Spleen (tissue), 11 donors: ENCODE measurements at regions not wholly inside any gene's neighbourhood (a gene's known extent, or its start where the extent isn't known, plus 50 kb on each side); places are given as distances from the start of the nearest gene placed in this dataset.

Experiments used
- DNase-seq: peaks from one replicate; pipeline ENCODE4 v3.0.0-alpha.2; 2020
- H3K27ac ChIP-seq, 8 donors: fragments of 200-600 bp; sonication (generic) in 7 of 8; 1 replicate in 4 of 8; 2 replicates in 4 of 8; pipeline versions ENCODE4 v1.5.0 to v1.8.0; 2016 to 2021; ENCODE audit warnings: inconsistent platforms in 4 of 8, mild to moderate bottlenecking in 4 of 8, moderate library complexity in 1 of 8
- H3K27me3 ChIP-seq, 7 donors: fragments of 200-600 bp; sonication (generic) in 6 of 7; replicated peaks in 1 of 7; 1 replicate in 4 of 7; 2 replicates in 3 of 7; pipeline versions ENCODE4 v1.5.0 to v1.8.0; 2016 to 2021; ENCODE audit warnings: inconsistent platforms in 3 of 7, mild to moderate bottlenecking in 1 of 7
- H3K36me3 ChIP-seq, 6 donors: fragments of 200-600 bp; sonication (generic) in 5 of 6; 1 replicate in 4 of 6; 2 replicates in 2 of 6; pipeline versions ENCODE4 v1.5.0 to v1.8.0; 2016 to 2021; ENCODE audit warnings: inconsistent platforms in 2 of 6
- H3K4me1 ChIP-seq, 6 donors: fragments of 200-600 bp; sonication (generic) in 5 of 6; 1 replicate in 3 of 6; 2 replicates in 3 of 6; pipeline versions ENCODE4 v1.5.0 to v1.8.0; 2016 to 2021; ENCODE audit warnings: inconsistent platforms in 3 of 6
- H3K4me3 ChIP-seq, 8 donors: fragments of 200-600 bp; sonication (generic) in 7 of 8; 1 replicate in 4 of 8; 2 replicates in 4 of 8; pipeline versions ENCODE4 v1.5.0 to v1.8.0; 2016 to 2021; ENCODE audit warnings: inconsistent platforms in 4 of 8, mild to moderate bottlenecking in 4 of 8, moderate library complexity in 2 of 8
- H3K9me3 ChIP-seq, 8 donors: fragments of 200-600 bp; sonication (generic) in 7 of 8; 1 replicate in 4 of 8; 2 replicates in 4 of 8; pipeline versions ENCODE4 v1.5.0 to v1.8.0; 2016 to 2021; ENCODE audit warnings: inconsistent platforms in 4 of 8
- POLR2A ChIP-seq, 3 donors: fragments of 450-650 bp; IDR thresholded peaks; one replicate each; pipeline ENCODE4 v1.5.1; 2017; ENCODE audit warnings: antibody characterized with exemption in 3 of 3, mild to moderate bottlenecking in 1 of 3
- POLR2AphosphoS5 ChIP-seq, 3 donors: sonication (generic); formaldehyde crosslinking; IDR thresholded peaks; one replicate each; pipeline ENCODE4 v1.5.1; 2017; ENCODE audit warnings: antibody characterized with exemption in 3 of 3
- WGBS, 5 donors: extraction: QIAGEN DNeasy Blood & Tissue Kit in 3 of 5; methylation state at CpG; one replicate each; pipeline versions ENCODE4 v1.1.5 to v1.1.7; 2013 to 2018; 5-methylcytosine and 5-hydroxymethylcytosine counted together
- intact Hi-C: fragments of 100-400 bp; cut with DNase I; formaldehyde crosslinking; loops from one replicate; pipeline ENCODE4 v1.15.0; 2023; ENCODE audit warnings: low total_unique reads
- TF ChIP-seq, protein P1 (sequence below), 11 experiments: fragments of 200-600 bp in 7 of 11; fragments of 450-650 bp in 4 of 11; sonication (generic) in 4 of 11; IDR thresholded peaks in 8 of 11; conservative IDR thresholded peaks in 3 of 11; 1 replicate in 7 of 11; 2 replicates in 4 of 11; pipeline versions ENCODE4 v1.4.0 to v1.8.0; 2016 to 2021; ENCODE audit warnings: antibody characterized with exemption in 11 of 11, inconsistent platforms in 4 of 11, mild to moderate bottlenecking in 1 of 11
- donor health status: healthy with polysubstance abuse.
- donor health status: DM: no; HTN: no; CAD: no; lungs with moderate emphysema.
- donor health status: DM: no; HTN: no; CAD: no.
- donor health status: Bipolar disorder and iron deficiency.
- donor health status: healthy.
- donor health status: DM: no; HTN: no; CAD: no.
- donor health status: DM: yes; HTN: yes; CAD: no.

DNA sequence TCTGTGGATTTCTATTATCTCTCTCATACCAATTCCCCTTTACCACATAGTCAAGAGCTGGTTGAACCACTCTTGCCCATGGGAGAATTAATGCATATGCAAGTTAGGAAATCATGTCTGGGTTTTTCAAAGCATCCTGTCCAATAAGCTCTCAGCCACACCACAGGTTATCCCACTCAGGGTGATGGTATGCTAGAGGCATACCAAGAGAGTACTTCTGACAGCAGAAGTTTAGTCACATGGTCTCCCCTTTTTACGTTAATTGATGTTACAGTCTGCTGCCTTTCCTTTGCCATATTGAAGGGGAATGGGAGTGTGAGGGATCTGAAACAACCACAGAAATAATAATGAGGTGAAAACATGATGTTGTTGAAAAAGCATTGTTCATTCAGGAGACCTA is 135.8 kb upstream of the PBX1 start:
- H3K4me3 ChIP-seq, result no peak overlapping the region
- 75 to 87% (median 84%) methylated on average over 1 of the region's 1 CpG for WGBS, 5 donors
- H3K27ac ChIP-seq, result no peak overlapping the region
- no peaks in the 10 kb centered on the region for H3K4me1 ChIP-seq
- TF ChIP-seq POLR2AphosphoS5 (IDR thresholded peaks at IDR 0.05) (no peak), POLR2A (IDR thresholded peaks at IDR 0.05) (no peak)
- TF ChIP-seq, protein P1, sequence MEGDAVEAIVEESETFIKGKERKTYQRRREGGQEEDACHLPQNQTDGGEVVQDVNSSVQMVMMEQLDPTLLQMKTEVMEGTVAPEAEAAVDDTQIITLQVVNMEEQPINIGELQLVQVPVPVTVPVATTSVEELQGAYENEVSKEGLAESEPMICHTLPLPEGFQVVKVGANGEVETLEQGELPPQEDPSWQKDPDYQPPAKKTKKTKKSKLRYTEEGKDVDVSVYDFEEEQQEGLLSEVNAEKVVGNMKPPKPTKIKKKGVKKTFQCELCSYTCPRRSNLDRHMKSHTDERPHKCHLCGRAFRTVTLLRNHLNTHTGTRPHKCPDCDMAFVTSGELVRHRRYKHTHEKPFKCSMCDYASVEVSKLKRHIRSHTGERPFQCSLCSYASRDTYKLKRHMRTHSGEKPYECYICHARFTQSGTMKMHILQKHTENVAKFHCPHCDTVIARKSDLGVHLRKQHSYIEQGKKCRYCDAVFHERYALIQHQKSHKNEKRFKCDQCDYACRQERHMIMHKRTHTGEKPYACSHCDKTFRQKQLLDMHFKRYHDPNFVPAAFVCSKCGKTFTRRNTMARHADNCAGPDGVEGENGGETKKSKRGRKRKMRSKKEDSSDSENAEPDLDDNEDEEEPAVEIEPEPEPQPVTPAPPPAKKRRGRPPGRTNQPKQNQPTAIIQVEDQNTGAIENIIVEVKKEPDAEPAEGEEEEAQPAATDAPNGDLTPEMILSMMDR (IDR thresholded peaks at IDR 0.05 in 8 of 11, conservative IDR thresholded peaks at IDR 0.05 in 3 of 11), result no peak
- DNase-seq, result no peak
- intact Hi-C loops, result no loop called here
- H3K9me3 ChIP-seq, result no peaks in the 10 kb centered on the region
- H3K36me3 ChIP-seq, result no peaks in the 10 kb centered on the region
- no peaks in the 10 kb centered on the region for H3K27me3 ChIP-seq

DNA sequence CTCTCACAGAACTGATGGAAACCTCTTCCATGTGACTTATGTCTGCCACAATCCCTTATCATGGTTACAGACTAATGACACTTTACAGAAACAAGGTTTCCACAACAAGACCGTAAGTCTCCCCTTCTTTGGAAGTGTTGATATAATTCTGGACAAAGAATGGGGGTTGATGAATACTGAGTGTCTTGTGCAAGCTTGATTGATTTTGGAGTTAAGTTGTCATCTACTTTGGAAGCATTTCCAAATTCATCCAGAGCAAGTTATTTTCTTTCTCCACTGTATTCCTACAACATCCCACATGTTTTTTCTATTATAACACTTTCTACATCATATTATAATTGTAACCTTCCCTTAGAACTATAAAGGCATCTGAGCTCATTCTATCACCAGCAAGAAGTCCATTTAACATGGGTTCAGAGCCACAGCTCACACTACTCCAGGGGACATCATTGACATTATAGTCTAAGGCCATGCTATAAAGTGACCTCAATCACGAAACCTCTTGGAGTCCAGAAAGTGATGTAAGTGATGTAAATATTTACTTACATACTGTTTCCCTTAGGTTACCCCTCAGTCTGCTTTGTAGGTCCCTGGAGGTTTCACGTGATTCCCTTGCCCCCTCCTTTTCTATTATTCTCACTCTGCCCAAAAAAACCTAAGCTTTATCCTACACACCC is 125.7 kb upstream of the PBX1 start:
- Histone ChIP-seq H3K36me3 (no peaks in the 10 kb centered on the region), H3K4me1 (no peaks in the 10 kb centered on the region), H3K9me3 (no peaks in the 10 kb centered on the region), H3K4me3 (no peak overlapping the region), H3K27me3 (no peaks in the 10 kb centered on the region), H3K27ac (no peak overlapping the region)
- intact Hi-C loops, result no loop called here
- DNase-seq, result no peak
- 69 to 81% (median 78%) methylated on average over 3 of the region's 3 CpGs for WGBS, 5 donors
- TF ChIP-seq POLR2AphosphoS5 (IDR thresholded peaks at IDR 0.05), result no peak
- no peak for TF ChIP-seq POLR2A (IDR thresholded peaks at IDR 0.05)
- TF ChIP-seq, protein P1 (IDR thresholded peaks at IDR 0.05 in 8 of 11, conservative IDR thresholded peaks at IDR 0.05 in 3 of 11), result no peak

DNA sequence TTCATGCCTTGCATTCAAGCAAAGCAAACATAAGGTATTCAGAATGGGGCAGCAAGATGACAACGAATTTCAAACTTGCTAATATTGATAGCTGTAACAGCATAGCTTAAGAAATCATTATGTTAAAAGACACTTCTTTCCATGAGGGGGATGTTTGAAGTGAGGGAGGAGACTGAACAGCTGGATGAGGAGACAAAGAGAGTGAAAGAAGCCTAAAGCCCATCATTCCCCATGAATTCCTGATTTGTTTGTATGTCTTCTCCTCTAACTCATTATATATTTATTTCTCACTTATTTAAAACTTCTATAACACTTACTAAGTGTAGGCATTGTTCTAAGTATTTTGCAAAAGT is 125.2 kb upstream of the PBX1 start:
- DNase-seq, result no peak
- intact Hi-C loops, result no loop called here
- 48 to 67% (median 58%) methylated on average over 1 of the region's 1 CpG for WGBS, 5 donors

DNA sequence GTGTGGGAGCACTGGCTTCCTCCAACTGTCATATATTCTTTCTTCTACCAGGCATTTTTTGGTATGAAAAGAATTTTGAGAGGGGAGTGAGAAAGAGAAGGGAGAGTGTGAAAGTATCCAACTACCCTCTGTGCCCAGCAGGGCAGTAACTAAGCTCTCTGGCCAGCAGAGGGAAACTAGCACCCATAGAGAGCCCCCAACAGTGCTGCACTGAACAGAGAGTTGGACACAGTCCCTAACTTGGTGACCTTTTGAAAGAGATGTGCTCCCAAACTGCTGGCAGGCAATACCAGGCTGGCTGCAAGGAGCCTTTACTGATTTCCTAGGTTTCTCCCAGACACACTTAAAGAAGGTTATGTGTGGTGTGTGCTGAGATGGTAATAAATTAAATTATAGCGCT is 118.8 kb upstream of the PBX1 start:
- Histone ChIP-seq H3K4me1 (no peaks in the 10 kb centered on the region), H3K27ac (no peak overlapping the region), H3K27me3 (no peaks in the 10 kb centered on the region), H3K36me3 (no peaks in the 10 kb centered on the region), H3K4me3 (no peak overlapping the region), H3K9me3 (no peaks in the 10 kb centered on the region)
- no peak for DNase-seq
- intact Hi-C loops, result no loop called here
- WGBS, 5 donors, result 78 to 94% (median 86%) methylated on average over 1 of the region's 1 CpG
- TF ChIP-seq, protein P1 (IDR thresholded peaks at IDR 0.05 in 8 of 11, conservative IDR thresholded peaks at IDR 0.05 in 3 of 11), result peak in 6 of 11 experiments; percentile 27 to 45 (median 35)
- no peak for TF ChIP-seq POLR2A (IDR thresholded peaks at IDR 0.05)

More for the DNA sequence above, 125.2 kb upstream of the PBX1 start:
- TF ChIP-seq, protein P1 (IDR thresholded peaks at IDR 0.05 in 8 of 11, conservative IDR thresholded peaks at IDR 0.05 in 3 of 11), result no peak
- no peak for TF ChIP-seq POLR2A (IDR thresholded peaks at IDR 0.05)
- no peak for TF ChIP-seq POLR2AphosphoS5 (IDR thresholded peaks at IDR 0.05)
- Histone ChIP-seq H3K36me3 (no peaks in the 10 kb centered on the region), H3K27me3 (no peaks in the 10 kb centered on the region), H3K9me3 (no peaks in the 10 kb centered on the region), H3K27ac (no peak overlapping the region), H3K4me1 (no peaks in the 10 kb centered on the region), H3K4me3 (no peak overlapping the region)
